ENCODE measurements at regions not wholly inside any gene's neighbourhood (a gene's known extent, or its start where the extent isn't known, plus 50 kb on each side); places are given as distances from the start of the nearest gene placed in this dataset.

- TF ChIP-seq, protein P1, sequence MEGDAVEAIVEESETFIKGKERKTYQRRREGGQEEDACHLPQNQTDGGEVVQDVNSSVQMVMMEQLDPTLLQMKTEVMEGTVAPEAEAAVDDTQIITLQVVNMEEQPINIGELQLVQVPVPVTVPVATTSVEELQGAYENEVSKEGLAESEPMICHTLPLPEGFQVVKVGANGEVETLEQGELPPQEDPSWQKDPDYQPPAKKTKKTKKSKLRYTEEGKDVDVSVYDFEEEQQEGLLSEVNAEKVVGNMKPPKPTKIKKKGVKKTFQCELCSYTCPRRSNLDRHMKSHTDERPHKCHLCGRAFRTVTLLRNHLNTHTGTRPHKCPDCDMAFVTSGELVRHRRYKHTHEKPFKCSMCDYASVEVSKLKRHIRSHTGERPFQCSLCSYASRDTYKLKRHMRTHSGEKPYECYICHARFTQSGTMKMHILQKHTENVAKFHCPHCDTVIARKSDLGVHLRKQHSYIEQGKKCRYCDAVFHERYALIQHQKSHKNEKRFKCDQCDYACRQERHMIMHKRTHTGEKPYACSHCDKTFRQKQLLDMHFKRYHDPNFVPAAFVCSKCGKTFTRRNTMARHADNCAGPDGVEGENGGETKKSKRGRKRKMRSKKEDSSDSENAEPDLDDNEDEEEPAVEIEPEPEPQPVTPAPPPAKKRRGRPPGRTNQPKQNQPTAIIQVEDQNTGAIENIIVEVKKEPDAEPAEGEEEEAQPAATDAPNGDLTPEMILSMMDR (IDR thresholded peaks at IDR 0.05; ENCODE audit: insufficient read depth, low read length, poor library complexity, severe bottlenecking), result no peak
- TF ChIP-seq EZH2phosphoT487 (conservative IDR thresholded peaks at IDR 0.05; ENCODE audit: low read length), result no peak
Observed at GRCh38 chr4:67141586-67141985, 403.7 kb downstream of the CENPC start.

Measured in SU-DHL-6 (cell line).